ENCODE measurements at regions not wholly inside any gene's neighbourhood (a gene's known extent, or its start where the extent isn't known, plus 50 kb on each side); places are given as distances from the start of the nearest gene placed in this dataset.

- Histone ChIP-seq H3K4me1 (ENCODE audit: control insufficient read depth, insufficient read depth, low read length) (no peaks in the 10 kb centered on the region), H3K27me3 (ENCODE audit: control insufficient read depth, insufficient read depth, low read length) (no peaks in the 10 kb centered on the region), H3K27ac (ENCODE audit: low read length) (no peak overlapping the region), H3K4me3 (ENCODE audit: low read length) (no peak overlapping the region), H3K36me3 (ENCODE audit: control insufficient read depth, insufficient read depth, low read length) (no peaks in the 10 kb centered on the region), H3K9me3 (ENCODE audit: control insufficient read depth, insufficient read depth, low read length) (no peaks in the 10 kb centered on the region)
- no peak for TF ChIP-seq CTCF (IDR thresholded peaks at IDR 0.05)
- no peaks in the 10 kb centered on the region for H3K4me1 Mint-ChIP-seq
- H3K27me3 Mint-ChIP-seq (ENCODE audit: low read depth in 2 of 2), result no peaks in the 10 kb centered on the region
- H3K36me3 Mint-ChIP-seq, result no peaks in the 10 kb centered on the region
- peaks cover 0 to 4% of the 10 kb centered on the region in 2 donors for H3K9me3 Mint-ChIP-seq
- no peak overlapping the region for H3K27ac Mint-ChIP-seq
- DNase-seq (no peak), ATAC-seq (no peak)
- intact Hi-C loops (cut with micrococcal nuclease), result no loop called here
- H3K4me3 Mint-ChIP-seq, result no peak overlapping the region
Measured at GRCh38 chr10:111515706-111516105, 438.9 kb downstream of the ADRA2A start.

GRCh38 chr10:111516144-111516543, 439.3 kb downstream of the ADRA2A start:
- intact Hi-C loops (cut with micrococcal nuclease), result no loop called here
- Histone ChIP-seq H3K27ac (ENCODE audit: low read length) (no peak overlapping the region), H3K4me1 (ENCODE audit: control insufficient read depth, insufficient read depth, low read length) (no peaks in the 10 kb centered on the region), H3K9me3 (ENCODE audit: control insufficient read depth, insufficient read depth, low read length) (no peaks in the 10 kb centered on the region), H3K27me3 (ENCODE audit: control insufficient read depth, insufficient read depth, low read length) (no peaks in the 10 kb centered on the region), H3K36me3 (ENCODE audit: control insufficient read depth, insufficient read depth, low read length) (no peaks in the 10 kb centered on the region), H3K4me3 (ENCODE audit: low read length) (no peak overlapping the region)
- Mint-ChIP-seq H3K36me3 (no peaks in the 10 kb centered on the region), H3K4me3 (no peak overlapping the region), H3K27ac (no peak overlapping the region), H3K4me1 (no peaks in the 10 kb centered on the region), H3K27me3 (ENCODE audit: low read depth in 2 of 2) (no peaks in the 10 kb centered on the region), H3K9me3 (peaks cover 0 to 4% of the 10 kb centered on the region in 2 donors)
- DNase-seq, result no peak
- TF ChIP-seq CTCF (IDR thresholded peaks at IDR 0.05), result no peak
- ATAC-seq, result no peak

GRCh38 chr10:111522141-111522540, 445.3 kb downstream of the ADRA2A start:
- no peak for TF ChIP-seq CTCF (IDR thresholded peaks at IDR 0.05)
- no peak for DNase-seq

GRCh38 chr10:111522551-111522950, 445.7 kb downstream of the ADRA2A start:
- Mint-ChIP-seq H3K4me3 (no peak overlapping the region), H3K36me3 (no peaks in the 10 kb centered on the region), H3K27ac (no peak overlapping the region), H3K4me1 (no peaks in the 10 kb centered on the region), H3K27me3 (ENCODE audit: low read depth in 2 of 2) (peaks cover 0 to 9% of the 10 kb centered on the region in 2 donors), H3K9me3 (peaks cover 0 to 3% of the 10 kb centered on the region in 2 donors)
- intact Hi-C loops (cut with micrococcal nuclease), result no loop called here
- H3K9me3 ChIP-seq (ENCODE audit: control insufficient read depth, insufficient read depth, low read length), result no peaks in the 10 kb centered on the region
- no peaks in the 10 kb centered on the region for H3K27me3 ChIP-seq (ENCODE audit: control insufficient read depth, insufficient read depth, low read length)
- H3K27ac ChIP-seq (ENCODE audit: low read length), result no peak overlapping the region
- H3K4me1 ChIP-seq (ENCODE audit: control insufficient read depth, insufficient read depth, low read length), result no peaks in the 10 kb centered on the region
- no peak for TF ChIP-seq CTCF (IDR thresholded peaks at IDR 0.05)
- no peak overlapping the region for H3K4me3 ChIP-seq (ENCODE audit: low read length)
- H3K36me3 ChIP-seq (ENCODE audit: control insufficient read depth, insufficient read depth, low read length), result no peaks in the 10 kb centered on the region
- no peak for ATAC-seq
- no peak for DNase-seq
- 80% methylated on average over 2 of the region's 2 CpGs for WGBS (ENCODE audit: insufficient coverage)

More at GRCh38 chr10:111522141-111522540, 445.3 kb downstream of the ADRA2A start:
- Histone ChIP-seq H3K4me3 (ENCODE audit: low read length) (no peak overlapping the region), H3K4me1 (ENCODE audit: control insufficient read depth, insufficient read depth, low read length) (no peaks in the 10 kb centered on the region), H3K27me3 (ENCODE audit: control insufficient read depth, insufficient read depth, low read length) (no peaks in the 10 kb centered on the region), H3K36me3 (ENCODE audit: control insufficient read depth, insufficient read depth, low read length) (no peaks in the 10 kb centered on the region), H3K9me3 (ENCODE audit: control insufficient read depth, insufficient read depth, low read length) (no peaks in the 10 kb centered on the region), H3K27ac (ENCODE audit: low read length) (no peak overlapping the region)
- Mint-ChIP-seq H3K4me3 (no peak overlapping the region), H3K9me3 (peaks cover 0 to 2% of the 10 kb centered on the region in 2 donors), H3K4me1 (no peaks in the 10 kb centered on the region), H3K27me3 (ENCODE audit: low read depth in 2 of 2) (peaks cover 0 to 9% of the 10 kb centered on the region in 2 donors), H3K36me3 (no peaks in the 10 kb centered on the region), H3K27ac (no peak overlapping the region)
- intact Hi-C loops (cut with micrococcal nuclease), result no loop called here
- 57% methylated on average over 1 of the region's 1 CpG for WGBS (ENCODE audit: insufficient coverage)
- no peak for ATAC-seq
